T follicular helper cell (primary cell): ENCODE measurements at regions not wholly inside any gene's neighbourhood (a gene's known extent, or its start where the extent isn't known, plus 50 kb on each side); places are given as distances from the start of the nearest gene placed in this dataset.

Source experiments
- DNase-seq: peaks from one replicate; pipeline ENCODE4 v3.0.0-alpha.2; 2020; ENCODE audit warnings: low read depth

GRCh38 chr10:4662576-4663161 is 163.3 kb upstream of the AKR1E2 start:
- no peak for DNase-seq

DNA sequence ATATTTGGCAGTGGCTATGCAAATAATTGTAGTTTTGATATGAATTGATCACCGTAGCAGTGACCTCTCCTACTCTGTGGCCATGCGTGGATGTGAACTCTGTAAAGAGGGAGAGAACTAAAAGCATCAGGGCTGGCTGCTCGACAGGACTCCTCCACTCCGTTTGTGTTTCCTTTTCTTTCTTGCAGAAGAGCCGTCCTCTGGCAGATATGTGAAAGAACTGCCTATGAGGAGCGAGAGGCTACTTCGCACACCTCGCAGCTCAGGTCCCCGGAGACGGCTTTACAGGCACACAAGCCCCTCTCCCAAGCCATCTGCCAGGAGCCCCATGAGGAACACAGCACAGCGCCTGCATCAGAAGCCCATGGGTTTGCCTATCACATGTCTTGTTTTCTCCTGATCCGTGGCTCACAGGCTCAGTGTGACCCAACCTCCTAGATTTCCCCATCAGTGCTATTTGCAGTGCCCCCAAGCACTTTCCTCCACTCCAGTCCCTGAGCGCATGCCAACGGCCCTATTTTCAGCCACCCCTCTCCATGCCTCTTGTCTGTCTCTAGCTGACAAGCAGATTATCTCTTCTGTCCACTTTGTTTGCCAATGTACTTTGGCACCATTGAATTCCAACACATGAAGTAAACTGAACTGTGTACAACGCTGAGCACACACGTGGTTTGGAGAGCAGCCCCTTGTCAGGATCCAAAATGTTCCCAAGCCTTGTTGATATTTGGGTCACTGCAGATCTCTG is 164.3 kb upstream of the AKR1E2 start:
- no peak for DNase-seq

- DNase-seq = no peak
Measured at GRCh38 chr10:4658777-4659176, 167.2 kb upstream of the AKR1E2 start.

GRCh38 chr10:4656576-4657194 is 169.3 kb upstream of the AKR1E2 start:
- DNase-seq = peak; percentile 21

DNA sequence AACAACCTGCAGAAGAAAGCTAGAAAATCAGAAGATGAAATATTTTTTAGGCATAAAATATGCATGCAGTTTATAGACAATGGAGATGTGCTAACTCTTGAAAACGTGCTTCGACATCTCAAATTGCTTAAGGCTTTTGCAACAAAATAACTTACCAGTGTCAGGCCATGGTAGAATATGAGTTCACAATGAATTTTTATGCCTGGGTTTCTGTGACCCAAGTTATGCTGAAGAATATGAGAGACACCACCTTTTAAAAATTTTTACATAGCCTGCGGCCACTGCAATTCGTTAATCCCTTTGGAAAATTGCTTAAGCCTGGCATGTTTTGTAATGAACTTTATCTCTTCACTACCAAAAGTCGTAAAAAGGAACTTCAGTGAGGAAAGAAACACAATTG is 170.1 kb upstream of the AKR1E2 start:
- DNase-seq = no peak

DNA sequence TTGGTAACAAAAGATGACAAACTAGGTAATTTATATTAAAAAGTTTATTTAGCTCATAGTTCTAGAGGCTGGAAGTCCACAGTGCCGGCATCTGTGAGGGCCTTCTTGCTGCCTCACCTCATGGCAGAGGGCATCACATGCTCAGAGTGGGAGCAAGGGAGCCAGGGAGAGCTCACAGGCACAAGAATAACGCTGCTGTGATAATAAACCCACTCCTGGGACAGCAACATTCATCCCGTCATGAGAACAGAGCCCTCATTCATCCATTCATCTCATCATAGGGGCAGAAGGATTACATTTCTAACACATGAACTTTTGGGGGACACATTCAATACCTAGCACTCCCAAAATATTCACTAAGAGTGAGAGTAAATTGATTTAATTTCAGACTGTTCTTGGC is 170.6 kb upstream of the AKR1E2 start:
- DNase-seq = no peak

GRCh38 chr10:4654496-4654895 is 171.5 kb upstream of the AKR1E2 start:
- no peak for DNase-seq

- no peak for DNase-seq
Measured at GRCh38 chr10:4653160-4653559, 172.8 kb upstream of the AKR1E2 start.

- DNase-seq = no peak
Measured at GRCh38 chr10:4652111-4653010, 173.6 kb upstream of the AKR1E2 start.

DNA sequence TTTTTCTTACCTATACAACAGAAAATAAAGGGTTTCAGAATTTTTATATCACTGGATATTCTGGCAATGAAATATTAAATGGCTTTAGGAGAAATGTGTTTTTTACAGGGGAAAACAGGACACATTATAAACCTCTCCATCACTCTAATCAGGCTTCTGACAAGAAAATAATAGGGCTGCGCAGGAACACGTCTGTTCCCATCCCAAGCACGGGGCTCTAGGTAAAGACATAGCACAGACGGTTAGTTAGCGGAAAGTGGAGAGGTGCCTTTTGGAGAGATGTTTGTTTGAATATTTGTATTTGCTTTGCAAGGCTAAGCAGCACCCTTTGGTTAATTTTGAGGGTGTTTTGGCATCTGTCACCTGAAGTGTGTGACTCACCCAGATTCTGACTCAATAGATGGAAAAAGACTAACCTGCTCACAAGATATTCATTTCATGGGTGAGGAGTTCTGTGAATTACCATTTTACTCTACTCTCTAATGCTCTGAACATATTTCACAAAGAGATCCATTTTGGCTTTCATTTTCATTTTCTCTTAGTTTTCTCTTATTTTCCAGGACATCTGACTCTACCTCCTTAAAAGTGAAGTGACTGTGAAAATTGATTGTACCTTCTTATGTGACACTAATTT is 174.5 kb upstream of the AKR1E2 start:
- DNase-seq = no peak

DNA sequence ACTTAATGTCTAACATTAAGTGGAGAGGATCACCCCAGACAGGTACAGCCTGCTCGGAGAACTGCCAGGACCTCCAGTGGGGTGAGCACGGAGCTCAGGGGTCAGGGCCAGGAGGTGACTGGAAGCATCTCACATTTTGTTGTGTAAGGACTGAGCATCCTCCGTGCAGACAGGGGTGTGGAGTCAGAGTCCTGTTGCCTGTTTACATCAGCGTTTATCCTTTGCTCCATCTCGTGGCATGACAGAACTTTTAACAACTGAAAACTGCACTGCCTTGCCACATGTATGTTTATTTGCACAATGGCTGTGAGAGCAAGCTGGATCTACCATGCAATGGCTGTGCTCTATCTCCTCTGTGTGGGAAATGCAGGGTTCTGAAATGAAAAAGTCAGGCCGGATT is 175.4 kb upstream of the AKR1E2 start:
- DNase-seq = no peak

- no peak for DNase-seq
Measured at GRCh38 chr10:4649886-4650508, 176.0 kb upstream of the AKR1E2 start.

- DNase-seq = no peak
Measured at GRCh38 chr10:4649471-4649870, 176.5 kb upstream of the AKR1E2 start.

DNA sequence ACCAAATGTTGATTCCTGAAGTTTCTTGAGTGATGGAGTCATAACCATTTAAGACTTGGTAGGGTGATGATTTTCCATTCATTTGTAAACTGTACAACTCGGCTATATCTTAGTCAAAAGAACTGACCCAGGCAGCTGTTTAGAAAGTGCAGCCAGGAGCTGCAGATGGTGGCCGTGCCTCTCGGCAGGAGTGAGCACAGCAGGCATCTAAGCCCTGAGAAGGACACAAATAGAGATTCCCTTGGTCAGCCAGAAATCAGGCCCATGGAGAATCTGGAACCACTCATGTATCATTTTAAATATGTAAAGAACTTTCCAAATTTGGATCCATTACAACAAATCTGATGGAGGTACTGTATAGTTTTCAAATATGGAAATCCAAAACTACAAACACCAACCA is 177.0 kb upstream of the AKR1E2 start:
- no peak for DNase-seq

DNA sequence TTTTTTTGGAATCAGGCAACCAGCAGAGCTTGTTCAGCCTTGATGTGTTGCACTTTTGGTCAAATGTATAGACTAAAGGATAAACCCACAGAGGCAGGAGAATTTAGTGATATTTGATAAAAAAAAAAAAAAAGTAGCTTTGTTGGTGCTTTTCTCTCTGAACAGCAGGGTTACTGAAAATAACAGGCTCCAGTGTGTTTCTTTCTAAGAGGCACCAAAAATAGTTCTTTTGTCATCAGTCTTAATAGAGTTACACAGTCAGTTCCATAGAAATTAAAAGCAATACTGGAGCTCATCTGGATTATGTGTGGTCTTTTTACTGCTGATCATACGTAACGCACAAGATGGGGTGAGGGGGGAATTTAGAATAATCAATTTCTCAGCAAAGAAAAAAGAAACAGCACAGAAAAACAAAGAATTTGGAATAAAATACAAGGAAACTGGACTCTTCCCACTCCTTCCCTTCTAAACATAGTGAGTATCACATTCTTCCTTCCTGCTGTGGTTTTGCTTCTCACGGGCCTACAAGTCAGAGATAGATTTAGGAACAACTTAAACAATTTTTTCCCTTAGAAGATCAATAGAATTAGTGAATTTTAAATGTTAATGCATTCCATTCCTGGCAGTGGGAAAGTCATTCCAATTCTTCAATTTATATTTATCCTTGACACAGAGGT is 178.8 kb upstream of the AKR1E2 start:
- DNase-seq = no peak

GRCh38 chr10:4646547-4646946 is 179.5 kb upstream of the AKR1E2 start:
- no peak for DNase-seq

- no peak for DNase-seq
Measured at GRCh38 chr10:4645836-4646235, 180.2 kb upstream of the AKR1E2 start.

DNA sequence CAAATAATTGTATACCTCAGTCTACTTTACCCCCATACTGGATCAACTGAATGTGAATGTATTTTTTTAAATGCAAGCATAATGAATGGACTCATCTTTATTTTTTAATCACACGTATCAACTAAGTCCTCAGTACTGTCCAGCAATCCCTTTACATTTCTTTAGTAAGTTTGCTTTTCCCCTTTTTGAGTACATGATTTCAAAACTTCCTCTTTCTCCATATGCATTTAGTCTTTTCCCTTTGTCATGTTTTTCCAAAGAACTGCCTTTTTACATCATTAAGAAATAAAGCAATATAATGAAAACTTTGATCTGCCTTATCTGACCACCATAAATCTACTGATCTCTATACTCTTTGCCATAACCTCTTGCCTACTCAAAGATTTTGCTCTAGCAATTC is 182.5 kb upstream of the AKR1E2 start:
- DNase-seq = no peak

- DNase-seq = no peak
Measured at GRCh38 chr10:4639960-4640359, 186.0 kb upstream of the AKR1E2 start.

- DNase-seq = no peak
Measured at GRCh38 chr10:4638099-4638498, 187.9 kb upstream of the AKR1E2 start.

DNA sequence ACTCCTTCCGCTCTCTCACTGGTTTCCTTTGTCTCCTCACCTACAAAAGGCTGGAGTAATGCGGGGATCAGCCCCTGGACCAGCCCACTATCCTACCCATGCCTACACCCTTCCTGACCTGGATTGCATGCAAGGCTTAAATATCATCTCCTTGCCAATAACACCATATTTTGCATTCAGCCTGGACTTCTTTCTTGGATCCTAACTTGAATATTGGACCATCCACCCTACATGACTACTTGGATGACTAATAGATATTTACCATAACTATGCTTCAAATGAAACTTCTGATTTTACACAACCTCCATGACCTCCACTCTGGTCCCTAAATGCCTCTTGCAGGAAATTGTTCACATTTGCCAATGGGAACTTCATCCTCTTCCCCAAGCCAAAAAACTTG is 188.3 kb upstream of the AKR1E2 start:
- no peak for DNase-seq
